ENCODE measurements at regions not wholly inside any gene's neighbourhood (a gene's known extent, or its start where the extent isn't known, plus 50 kb on each side); places are given as distances from the start of the nearest gene placed in this dataset.
"Not testable (repeated sequence)": the region's sequence is repeated elsewhere in the genome, so short reads cannot be mapped to it uniquely, and the experiment has no call there.

DNA sequence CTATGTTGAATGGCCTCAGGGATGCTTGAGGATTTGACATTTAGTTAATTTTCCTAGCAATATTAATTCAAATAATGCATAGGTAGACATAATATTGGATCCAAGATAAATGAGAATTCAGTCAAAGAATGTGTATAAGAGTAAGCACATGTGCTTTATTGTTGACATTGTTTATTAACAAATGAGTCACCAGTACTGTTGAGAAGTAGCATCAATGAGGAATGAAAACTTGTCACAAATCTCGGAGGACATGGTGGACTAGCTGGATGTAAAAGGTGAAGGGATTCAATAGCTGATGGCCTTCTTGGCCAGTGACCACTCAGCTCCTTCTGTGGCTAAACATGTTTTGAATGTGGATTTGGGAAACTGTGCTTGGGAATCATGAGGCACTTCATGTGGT lies 1137.0 kb downstream of the HACE1 start:
- DNase-seq: no peak

GRCh38 chr6:103721923-103722322 lies 1137.8 kb downstream of the HACE1 start:
- DNase-seq: no peak

DNA sequence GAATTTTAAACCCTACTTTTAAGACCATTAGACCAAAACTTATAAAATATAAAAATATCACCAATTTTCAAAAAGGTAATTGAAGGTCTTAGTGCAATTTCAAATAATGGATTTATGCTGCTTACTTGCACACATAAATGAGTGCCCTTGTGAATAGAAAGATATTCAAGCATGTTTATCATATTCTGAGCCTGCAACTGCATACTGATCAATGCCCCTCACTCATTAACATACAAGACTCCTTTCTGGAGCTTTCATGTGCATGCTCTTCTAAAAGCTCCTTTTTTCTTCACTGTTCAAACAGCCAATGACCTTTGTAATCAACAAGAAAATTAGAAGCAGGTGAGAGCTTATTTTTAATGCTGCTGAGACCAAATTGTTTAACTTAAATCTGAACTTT lies 1139.3 kb downstream of the HACE1 start:
- no peak for DNase-seq

- DNase-seq: no peak
These were observed 1140.2 kb downstream of the HACE1 start for GRCh38 chr6:103719545-103719944.

GRCh38 chr6:103715269-103715668 lies 1144.5 kb downstream of the HACE1 start:
- DNase-seq: no peak

DNA sequence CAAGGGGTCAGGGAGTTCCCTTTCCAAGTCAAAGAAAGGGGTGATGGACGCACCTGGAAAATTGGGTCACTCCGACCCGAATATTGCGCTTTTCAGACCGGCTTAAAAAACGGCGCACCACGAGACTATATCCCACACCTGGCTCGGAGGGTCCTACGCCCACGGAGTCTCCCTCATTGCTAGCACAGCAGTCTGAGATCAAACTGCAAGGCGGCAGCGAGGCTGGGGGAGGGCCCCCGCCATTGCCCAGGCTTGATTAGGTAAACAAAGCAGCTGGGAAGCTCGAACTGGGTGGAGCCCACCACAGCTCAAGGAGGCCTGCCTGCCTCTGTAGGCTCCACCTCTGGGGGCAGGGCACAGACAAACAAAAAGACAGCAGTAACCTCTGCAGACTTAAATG lies 1150.5 kb downstream of the HACE1 start:
- not testable (repeated sequence) for DNase-seq

- DNase-seq: no peak
These were observed 1152.0 kb downstream of the HACE1 start for GRCh38 chr6:103707596-103708325.

DNA sequence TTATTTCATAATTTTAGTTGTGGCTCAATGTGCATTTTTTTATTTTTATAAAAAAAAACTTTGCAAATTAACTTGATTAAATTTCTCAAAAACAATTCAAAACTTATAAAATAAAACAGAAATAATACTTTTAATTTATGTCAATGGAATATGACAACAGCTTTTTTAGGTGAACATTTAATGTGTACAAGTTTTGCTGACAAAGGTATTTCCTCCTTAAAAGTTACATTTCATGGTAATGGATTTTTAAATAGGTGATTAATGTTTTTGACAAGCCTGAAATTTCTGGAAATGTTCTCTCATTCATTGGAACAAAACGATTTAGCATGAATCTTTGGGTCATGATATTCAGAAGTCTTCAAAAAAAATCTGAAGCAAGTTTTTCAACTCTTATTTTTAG lies 1160.0 kb downstream of the HACE1 start:
- DNase-seq: no peak

DNA sequence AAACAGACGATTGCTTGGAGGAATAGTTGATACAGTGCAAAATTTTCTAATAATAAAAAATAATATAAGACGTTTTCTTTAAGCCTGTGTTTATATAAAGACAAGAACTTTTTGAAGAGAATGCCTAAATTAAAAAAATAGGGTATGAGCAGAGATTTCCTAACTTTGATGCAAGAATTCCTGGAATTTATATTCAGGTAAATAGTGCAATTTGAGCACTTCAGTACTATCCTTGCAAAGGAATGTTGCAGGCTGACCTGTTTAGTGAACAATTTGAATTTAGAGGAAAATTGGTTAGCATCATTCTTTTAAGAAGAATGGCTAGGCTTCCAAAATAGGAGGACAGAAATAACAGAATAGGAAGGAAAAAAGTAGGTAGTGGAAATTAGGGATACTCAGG lies 1172.3 kb downstream of the HACE1 start:
- DNase-seq: no peak

DNA sequence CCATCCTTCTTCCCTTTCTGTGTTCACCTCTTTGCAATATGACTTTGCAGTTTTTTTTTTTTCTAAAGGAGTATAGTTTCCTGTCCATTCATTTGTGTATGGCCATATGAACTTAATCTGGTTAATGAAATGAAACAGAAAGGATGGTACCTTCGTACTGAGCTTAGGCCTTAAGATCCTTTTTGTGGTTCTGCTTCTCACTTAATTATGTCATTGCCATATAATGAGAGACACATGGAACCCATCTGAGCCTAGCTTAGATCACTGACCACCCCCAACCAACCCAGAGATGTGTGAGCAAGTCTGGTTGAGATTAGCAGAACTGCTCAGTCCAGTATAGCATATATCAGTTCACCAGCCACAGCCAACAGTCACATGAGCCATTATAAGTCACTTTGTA lies 1179.6 kb downstream of the HACE1 start:
- DNase-seq: no peak

DNA sequence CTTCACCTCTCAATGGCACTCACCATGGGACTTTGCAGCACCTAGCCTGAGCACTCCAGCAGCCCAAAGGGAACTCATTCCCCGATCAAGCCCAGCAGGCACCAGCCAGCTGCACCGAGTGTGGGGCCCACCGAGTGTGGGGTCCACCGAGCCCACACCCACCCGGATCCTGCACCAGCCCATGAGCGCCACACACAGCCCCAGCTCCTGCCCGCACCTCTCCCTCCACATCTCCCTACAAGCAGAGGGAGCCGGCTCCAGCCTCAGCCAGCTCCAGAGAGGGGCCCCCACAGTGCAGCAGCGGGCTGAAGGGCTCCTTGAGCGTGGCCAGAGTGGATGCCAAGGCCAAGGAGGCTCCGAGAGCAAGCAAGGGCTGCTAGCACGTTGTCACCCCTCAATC lies 1182.4 kb downstream of the HACE1 start:
- DNase-seq: no peak

DNA sequence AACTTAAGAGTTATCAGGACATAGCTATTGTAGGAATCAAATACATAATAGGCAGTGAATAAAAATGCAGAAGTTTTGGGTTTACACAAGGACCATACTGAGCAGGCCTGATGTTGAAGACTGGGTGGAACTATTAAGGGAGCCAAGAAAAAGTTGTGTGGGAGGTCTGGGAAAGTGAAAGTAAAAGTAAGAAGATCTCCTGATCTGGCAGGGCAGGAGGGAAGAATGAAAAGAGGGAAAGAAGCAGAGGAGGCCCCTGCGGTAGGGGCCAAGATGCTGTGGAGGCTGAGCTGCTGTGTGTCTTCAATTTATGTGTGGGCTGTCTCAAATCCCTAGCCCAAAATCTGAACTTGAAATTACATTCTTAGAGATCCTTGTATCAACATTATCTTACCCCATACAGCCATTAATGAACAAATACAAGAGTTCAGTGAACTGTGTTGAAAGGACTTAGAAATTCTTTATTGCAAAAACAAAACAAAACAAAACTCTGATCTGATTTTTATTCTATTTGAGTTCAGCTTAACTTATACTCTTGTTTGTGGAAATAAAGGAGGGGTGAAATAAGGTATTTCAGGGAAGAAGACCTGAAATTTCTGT lies 1183.8 kb downstream of the HACE1 start:
- DNase-seq: no peak

GRCh38 chr6:103674790-103675189 lies 1184.9 kb downstream of the HACE1 start:
- DNase-seq: no peak

GRCh38 chr6:103672169-103672568 lies 1187.5 kb downstream of the HACE1 start:
- peak in 1 of 2 experiments; percentile 44 for DNase-seq

DNA sequence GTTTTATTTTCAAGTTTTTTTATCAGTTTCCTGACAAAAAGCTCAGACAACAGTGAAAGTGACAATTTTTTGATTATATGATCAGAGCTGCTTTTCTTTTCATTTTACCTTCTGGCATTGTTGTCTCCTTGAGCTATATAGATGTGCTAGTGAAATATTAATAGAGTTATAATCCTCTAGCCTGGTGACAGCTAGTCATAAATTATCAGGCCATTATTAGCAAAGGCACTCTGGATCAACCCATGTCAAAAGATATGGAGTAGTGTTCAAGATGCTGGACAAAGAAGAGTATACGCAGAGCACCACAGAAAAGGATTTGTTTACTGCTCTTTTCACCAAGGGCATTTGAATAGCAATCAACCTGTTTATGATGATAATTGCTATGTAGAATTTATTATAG lies 1230.1 kb downstream of the HACE1 start:
- peak in 1 of 2 experiments; percentile 20 for DNase-seq

DNA sequence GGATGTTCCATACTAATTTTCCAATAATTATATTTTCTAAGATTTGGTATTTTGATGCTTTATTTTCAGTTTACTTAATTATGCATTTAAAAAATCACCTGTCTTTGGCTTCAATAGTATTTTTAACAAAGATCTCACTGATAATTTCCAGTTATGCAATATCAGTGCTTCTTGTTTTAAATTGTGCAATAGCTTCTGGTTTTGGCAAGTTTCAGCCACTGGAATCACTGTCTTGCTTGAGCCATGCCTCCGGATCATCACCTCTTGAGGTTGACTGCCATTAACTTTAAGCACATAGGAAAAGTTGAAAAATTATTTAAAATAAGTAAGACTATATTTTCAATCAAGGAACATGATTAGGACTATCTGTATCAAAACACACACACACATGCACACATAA lies 1242.1 kb downstream of the HACE1 start:
- no peak for DNase-seq

DNA sequence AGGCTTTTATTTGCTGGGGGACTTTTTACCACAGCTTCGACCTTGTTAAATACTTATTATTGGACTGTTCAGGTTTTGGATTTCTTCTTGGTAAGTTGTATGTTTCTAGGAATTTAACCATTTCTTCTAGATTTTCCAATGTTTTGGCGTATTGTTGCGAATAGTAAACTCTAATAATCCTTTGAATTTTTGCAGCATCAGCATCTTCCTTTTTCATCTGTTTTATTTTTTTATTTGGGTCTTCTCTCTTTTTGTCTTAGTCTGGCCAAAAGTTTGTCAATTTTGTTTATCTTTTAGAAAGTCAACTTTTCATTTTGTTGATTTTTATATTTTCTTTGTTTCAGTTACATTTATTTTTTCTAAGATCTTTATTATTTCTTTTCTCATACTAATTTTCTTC lies 1272.0 kb downstream of the HACE1 start:
- no peak for DNase-seq

- no peak for DNase-seq
These were observed 1281.6 kb downstream of the HACE1 start for GRCh38 chr6:103578115-103578514.

DNA sequence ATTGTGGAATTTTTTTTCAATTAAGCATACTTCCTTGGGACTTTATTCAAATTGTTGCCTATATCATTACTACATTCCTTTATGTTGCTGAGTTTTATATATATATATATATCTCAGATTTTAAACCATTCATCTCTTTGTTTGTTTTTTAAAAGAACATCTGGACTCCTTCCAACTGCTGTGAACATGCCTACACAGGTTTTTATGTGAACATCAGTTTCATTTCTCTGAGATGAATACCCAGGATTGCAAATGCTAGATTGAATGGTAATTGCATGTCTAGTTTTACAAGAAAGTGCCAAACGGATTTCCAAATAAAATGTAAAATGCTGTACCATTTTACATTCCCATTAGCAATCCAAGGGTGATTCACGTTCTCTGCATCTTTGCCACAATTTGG lies 1289.3 kb downstream of the HACE1 start:
- DNase-seq: peak in 1 of 2 experiments; percentile 45

- no peak for DNase-seq
These were observed 1304.8 kb downstream of the HACE1 start for GRCh38 chr6:103554911-103555310.

DNA sequence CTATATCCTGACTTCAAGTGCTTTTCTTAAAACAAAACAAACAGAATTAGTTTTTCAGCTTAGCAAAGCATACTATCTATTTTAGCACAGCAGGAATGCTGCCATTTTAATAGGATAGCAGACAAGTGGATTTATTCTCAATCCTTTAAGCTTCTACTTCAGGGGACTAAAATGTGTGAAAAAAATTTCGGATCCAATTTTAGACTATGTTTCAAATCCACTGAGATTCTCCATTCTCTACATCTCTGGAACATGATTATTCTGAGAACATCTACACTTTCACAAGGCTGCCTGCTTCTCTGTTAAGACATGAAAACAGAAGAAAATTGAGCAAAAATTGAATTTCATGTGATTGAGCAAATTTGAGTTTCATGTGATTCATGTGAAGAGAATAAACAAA lies 1321.3 kb downstream of the HACE1 start:
- DNase-seq: peak in 1 of 2 experiments; percentile 60

- no peak for DNase-seq
These were observed 1324.9 kb downstream of the HACE1 start for GRCh38 chr6:103534814-103535213.

DNA sequence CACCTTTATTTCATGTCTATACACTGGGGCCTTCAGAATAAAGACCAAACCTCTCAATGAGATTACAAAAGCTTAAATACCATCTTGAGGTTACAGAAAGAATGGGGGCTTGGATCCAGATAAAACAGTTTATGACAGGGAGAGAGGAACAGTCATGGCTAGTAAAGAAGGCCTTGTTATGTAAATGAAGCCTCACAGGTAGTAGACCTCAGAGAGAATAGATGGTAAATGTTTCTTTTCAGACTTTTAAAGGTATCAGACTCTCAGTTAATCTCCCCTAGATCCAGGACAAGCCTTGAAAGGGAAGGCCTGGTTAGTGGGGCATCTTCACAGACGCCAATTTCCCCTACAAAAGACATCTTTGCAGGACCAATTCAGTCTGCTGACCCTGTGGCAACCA lies 1325.6 kb downstream of the HACE1 start:
- no peak for DNase-seq

DNA sequence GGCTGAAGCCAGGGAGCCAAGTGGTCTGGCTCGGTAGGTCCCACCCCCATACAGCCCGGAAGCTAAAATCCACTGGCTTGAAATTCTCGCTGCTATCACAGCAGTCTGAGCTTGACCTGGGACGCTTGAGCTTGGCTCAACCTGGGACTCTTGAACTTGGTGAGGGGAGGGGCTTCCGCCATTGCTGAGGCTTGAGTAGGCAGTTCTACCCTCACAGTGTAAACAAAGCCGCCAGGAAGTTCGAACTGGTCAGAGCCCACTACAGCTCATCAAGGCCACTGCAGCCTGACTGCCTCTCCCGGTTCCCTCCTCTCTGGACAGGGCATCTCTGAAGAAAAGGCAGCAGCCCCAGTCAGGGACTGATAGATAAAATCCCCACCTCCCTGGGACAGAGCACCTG lies 1337.7 kb downstream of the HACE1 start:
- no peak for DNase-seq

DNA sequence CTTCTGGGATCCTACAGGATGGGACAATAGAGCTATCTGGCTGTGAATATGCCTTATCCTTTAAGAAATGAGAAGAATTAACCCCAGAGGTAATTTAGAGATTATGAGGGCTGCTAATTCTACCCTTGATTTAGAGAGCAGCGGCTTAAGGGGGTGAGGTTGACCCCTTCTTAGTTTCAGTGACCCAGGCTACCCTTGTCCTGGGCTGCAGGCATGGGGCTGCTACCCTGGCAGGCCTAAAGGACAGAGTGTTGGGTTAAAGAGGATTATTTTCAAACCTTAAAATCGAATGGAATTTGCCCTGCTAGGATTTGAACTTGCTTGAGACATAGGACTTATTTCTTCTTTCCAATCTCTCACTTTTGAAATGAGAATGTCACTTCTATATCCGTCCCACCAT lies 1343.4 kb downstream of the HACE1 start:
- no peak for DNase-seq
